Retinal pigment epithelial cell (primary cell): ENCODE measurements at regions not wholly inside any gene's neighbourhood (a gene's known extent, or its start where the extent isn't known, plus 50 kb on each side); places are given as distances from the start of the nearest gene placed in this dataset.

Source experiments
- DNase-seq: peaks from one replicate; pipeline ENCODE4 v3.0.0-alpha.2; 2010; ENCODE audit warnings: low read depth
- H3K4me3 ChIP-seq: 2 replicates; pipeline ENCODE4 v1.5.1; 2011; ENCODE audit warnings: mild to moderate bottlenecking, low read length, control low read depth, moderate library complexity
- TF ChIP-seq, protein P1 (sequence below): conservative IDR thresholded peaks from 2 replicates; pipeline ENCODE4 v1.5.1; 2011; ENCODE audit warnings: low read depth, low read length, control low read depth, inconsistent platforms

DNA sequence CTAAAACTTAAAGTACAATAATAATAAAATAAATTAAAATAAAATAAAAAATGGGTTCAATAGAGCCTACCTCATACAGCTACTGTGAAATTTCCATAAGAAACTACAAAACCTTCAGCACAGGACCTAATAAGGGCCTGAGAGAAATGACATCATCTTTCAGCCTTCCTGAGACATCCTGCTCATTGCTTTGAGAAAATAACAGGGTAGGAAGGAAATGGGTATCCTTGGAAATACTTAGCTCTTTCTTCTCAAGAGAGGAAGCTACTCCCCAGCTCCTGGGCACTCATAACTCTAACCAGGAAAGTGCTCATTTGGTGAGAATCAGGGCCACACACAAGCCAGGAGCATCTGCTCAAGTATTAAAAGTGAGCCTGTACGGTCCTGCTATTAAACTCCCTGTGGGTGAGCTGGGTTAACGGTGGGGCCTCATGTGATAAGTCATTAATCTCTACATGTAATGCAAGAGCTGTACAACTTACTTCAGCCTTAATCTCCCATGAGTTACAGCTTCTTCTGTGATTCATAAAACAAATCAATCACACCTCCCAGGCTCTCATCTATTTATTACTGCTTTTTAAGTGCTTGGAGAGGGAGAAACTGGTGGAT, 141.4 kb downstream of the MAFB start:
- H3K4me3 ChIP-seq: no peak overlapping the region
- TF ChIP-seq, protein P1, sequence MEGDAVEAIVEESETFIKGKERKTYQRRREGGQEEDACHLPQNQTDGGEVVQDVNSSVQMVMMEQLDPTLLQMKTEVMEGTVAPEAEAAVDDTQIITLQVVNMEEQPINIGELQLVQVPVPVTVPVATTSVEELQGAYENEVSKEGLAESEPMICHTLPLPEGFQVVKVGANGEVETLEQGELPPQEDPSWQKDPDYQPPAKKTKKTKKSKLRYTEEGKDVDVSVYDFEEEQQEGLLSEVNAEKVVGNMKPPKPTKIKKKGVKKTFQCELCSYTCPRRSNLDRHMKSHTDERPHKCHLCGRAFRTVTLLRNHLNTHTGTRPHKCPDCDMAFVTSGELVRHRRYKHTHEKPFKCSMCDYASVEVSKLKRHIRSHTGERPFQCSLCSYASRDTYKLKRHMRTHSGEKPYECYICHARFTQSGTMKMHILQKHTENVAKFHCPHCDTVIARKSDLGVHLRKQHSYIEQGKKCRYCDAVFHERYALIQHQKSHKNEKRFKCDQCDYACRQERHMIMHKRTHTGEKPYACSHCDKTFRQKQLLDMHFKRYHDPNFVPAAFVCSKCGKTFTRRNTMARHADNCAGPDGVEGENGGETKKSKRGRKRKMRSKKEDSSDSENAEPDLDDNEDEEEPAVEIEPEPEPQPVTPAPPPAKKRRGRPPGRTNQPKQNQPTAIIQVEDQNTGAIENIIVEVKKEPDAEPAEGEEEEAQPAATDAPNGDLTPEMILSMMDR: no peak
- peak; percentile 11 for DNase-seq

DNA sequence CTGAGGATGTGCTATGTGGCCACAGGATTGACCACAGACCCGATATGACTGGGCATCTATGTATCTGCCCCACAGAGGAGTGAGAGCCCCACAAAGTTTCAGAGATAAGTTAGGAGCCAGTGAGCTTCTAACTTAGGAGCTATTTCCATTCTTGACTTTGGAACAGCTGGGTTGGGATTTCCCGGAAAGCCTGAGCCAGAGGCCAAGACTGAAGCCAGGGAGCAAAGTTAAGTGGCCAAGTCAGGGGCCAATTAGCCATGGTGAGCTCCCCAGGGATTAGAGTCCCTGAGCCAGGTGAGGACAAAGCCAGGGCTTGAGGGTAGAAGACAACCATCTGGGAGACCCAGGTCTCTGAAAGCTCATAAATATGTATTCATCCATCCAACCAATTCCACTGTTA, 143.6 kb downstream of the MAFB start:
- TF ChIP-seq, protein P1: no peak
- no peak for DNase-seq
- H3K4me3 ChIP-seq: no peak overlapping the region

DNA sequence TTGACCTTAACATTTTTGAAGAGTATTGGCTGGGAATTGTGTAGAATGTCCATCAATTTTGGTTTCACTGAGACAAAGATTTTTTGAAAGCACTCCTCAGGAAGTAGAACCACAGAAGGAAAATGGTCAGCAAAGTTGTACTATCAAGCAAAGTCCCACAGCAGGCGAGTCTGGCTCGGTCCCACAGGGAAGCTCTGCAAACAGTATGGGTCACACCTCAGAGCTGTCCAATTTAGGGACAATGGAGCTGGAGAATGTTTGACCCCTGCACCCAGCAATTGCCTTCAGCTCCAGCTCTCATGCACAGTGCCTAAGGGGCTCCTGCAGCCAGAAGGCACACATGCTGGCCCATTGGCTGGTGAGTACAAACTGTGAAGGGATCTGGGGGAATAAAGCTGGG, 147.0 kb downstream of the MAFB start:
- TF ChIP-seq, protein P1: no peak
- H3K4me3 ChIP-seq: no peak overlapping the region
- DNase-seq: no peak

DNA sequence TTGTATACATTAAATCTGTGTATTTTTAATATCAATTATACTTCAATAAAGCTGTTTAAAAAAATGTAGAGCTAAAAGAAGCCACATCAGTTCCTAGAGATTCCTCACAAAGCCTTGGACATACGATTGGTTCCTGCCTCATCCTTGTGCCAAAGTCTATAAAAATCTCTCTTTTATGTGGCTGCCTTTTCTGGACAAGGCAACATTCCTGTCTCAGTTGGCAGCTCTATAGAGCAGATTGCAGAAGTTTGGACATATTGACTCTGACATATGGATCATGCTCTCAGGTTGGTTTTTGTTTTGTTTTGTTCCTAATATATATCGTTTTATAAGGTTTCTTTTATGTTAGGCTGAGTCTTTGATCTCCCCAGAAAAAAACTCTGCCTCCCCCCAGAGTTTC, 148.9 kb downstream of the MAFB start:
- TF ChIP-seq, protein P1: no peak
- no peak overlapping the region for H3K4me3 ChIP-seq
- no peak for DNase-seq

DNA sequence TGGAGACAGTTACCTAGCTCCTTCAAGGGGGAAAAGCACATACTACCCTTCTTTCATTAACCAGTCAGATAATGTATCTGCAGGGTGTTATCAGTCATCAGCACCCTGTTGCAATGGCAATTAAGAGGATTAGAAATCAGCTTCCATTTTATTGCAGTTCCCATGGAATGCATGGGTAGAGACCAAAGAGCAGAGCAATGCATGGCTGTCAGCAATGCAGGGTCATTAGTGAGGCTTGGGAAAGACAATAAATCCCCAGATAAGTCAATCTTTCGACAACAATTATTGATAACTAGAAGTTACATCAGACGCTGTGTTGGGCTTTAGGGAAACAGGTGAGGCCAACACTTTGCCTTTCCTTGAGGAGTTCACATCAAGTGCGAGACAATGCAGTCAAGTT, 150.9 kb downstream of the MAFB start:
- no peak for DNase-seq
- TF ChIP-seq, protein P1: no peak
- no peak overlapping the region for H3K4me3 ChIP-seq

DNA sequence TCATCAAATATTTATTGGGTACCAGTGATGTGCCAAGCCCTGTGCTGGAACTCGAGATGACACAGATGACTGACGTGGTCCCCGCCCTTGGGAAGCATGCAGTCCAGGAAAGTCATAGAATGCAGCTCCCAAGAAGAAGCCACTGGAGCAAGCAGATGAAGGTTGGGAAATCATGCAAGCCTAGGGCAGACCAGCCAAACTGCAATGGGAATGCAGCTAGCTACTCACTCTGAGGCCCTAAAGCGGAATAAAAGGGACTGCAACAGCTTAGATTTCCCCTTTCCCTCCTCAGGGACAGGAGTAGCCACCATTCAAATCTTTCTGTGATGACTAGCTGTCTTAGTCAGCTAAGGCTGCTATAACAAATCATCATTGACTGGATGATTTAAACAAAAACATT, 152.2 kb downstream of the MAFB start:
- DNase-seq: no peak
- TF ChIP-seq, protein P1: no peak
- H3K4me3 ChIP-seq: no peak overlapping the region

DNA sequence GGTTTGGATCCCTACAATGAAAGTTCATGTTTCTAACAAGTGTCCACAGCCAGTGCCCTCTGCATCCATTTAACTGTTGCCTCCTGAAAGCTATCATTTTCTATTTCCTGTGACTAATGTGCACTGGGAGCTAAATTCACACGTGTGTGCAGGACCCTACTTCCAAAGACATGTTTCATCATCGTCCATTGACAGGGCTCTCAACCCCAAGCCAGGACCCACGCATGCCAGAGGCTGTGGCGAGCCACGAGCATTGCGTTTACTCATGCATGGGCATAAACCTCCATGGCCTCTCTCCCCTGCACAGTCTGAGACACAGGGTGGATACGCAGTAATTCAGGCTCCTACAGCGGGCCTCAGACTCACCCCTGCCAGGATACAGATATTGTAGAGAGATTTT, 153.2 kb downstream of the MAFB start:
- TF ChIP-seq, protein P1: no peak
- DNase-seq: no peak
- H3K4me3 ChIP-seq: no peak overlapping the region
